ENCODE measurements at regions not wholly inside any gene's neighbourhood (a gene's known extent, or its start where the extent isn't known, plus 50 kb on each side); places are given as distances from the start of the nearest gene placed in this dataset.

GRCh38 chr6:40083141-40083920, 149.1 kb upstream of the MOCS1 start:
- no peaks in the 10 kb centered on the region for H3K4me1 ChIP-seq (ENCODE audit: insufficient read depth, low read length)
- no peaks in the 10 kb centered on the region for H3K27me3 ChIP-seq (ENCODE audit: insufficient read depth, low read length)
- DNase-seq (ENCODE audit: low read depth): no peak
- no peak for FAIRE-seq
- no peaks in the 10 kb centered on the region for H3K9me3 ChIP-seq (ENCODE audit: insufficient read depth, low read depth, low read length)
- H3K27me3 Mint-ChIP-seq (ENCODE audit: low read depth, unreplicated experiment): peaks cover 34% of the 10 kb centered on the region
- H3K4me3 Mint-ChIP-seq (ENCODE audit: unreplicated experiment): no peak overlapping the region
- H3K9ac ChIP-seq (ENCODE audit: low read length): no peak overlapping the region
- no peaks in the 10 kb centered on the region for H3K79me2 ChIP-seq (ENCODE audit: insufficient read depth, low read length)
- no peaks in the 10 kb centered on the region for H4K20me1 ChIP-seq (ENCODE audit: insufficient read depth, low read length)
- no peaks in the 10 kb centered on the region for H3K36me3 Mint-ChIP-seq (ENCODE audit: low read depth, unreplicated experiment)
- H3K36me3 ChIP-seq (ENCODE audit: insufficient read depth, low read length): no peaks in the 10 kb centered on the region
- H3K4me2 ChIP-seq (ENCODE audit: low read length): no peak overlapping the region
- no peak overlapping the region for H3K4me3 ChIP-seq (ENCODE audit: insufficient read depth, low read depth, low read length)
- H2AFZ ChIP-seq (ENCODE audit: low read depth, low read length): no peak overlapping the region
- TF ChIP-seq, protein P1, sequence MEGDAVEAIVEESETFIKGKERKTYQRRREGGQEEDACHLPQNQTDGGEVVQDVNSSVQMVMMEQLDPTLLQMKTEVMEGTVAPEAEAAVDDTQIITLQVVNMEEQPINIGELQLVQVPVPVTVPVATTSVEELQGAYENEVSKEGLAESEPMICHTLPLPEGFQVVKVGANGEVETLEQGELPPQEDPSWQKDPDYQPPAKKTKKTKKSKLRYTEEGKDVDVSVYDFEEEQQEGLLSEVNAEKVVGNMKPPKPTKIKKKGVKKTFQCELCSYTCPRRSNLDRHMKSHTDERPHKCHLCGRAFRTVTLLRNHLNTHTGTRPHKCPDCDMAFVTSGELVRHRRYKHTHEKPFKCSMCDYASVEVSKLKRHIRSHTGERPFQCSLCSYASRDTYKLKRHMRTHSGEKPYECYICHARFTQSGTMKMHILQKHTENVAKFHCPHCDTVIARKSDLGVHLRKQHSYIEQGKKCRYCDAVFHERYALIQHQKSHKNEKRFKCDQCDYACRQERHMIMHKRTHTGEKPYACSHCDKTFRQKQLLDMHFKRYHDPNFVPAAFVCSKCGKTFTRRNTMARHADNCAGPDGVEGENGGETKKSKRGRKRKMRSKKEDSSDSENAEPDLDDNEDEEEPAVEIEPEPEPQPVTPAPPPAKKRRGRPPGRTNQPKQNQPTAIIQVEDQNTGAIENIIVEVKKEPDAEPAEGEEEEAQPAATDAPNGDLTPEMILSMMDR (IDR thresholded peaks at IDR 0.05; ENCODE audit: insufficient read depth, low read depth, low read length): no peak
- TF ChIP-seq EZH2 (IDR thresholded peaks at IDR 0.05; ENCODE audit: insufficient read depth, low read length): no peak
- no peak overlapping the region for H3K27ac ChIP-seq (ENCODE audit: low read depth, low read length)
- H3K27ac Mint-ChIP-seq (ENCODE audit: unreplicated experiment): no peak overlapping the region
- no peaks in the 10 kb centered on the region for H3K4me1 Mint-ChIP-seq (ENCODE audit: low read depth, unreplicated experiment)
- H3K9me3 Mint-ChIP-seq (ENCODE audit: unreplicated experiment): peaks cover 2% of the 10 kb centered on the region

GRCh38 chr6:40082278-40083043, 148.2 kb upstream of the MOCS1 start:
- no peak overlapping the region for H2AFZ ChIP-seq (ENCODE audit: low read depth, low read length)
- no peak overlapping the region for H3K9ac ChIP-seq (ENCODE audit: low read length)
- H3K4me1 Mint-ChIP-seq (ENCODE audit: low read depth, unreplicated experiment): no peaks in the 10 kb centered on the region
- H3K36me3 ChIP-seq (ENCODE audit: insufficient read depth, low read length): no peaks in the 10 kb centered on the region
- H4K20me1 ChIP-seq (ENCODE audit: insufficient read depth, low read length): no peaks in the 10 kb centered on the region
- H3K4me3 ChIP-seq (ENCODE audit: insufficient read depth, low read depth, low read length): no peak overlapping the region
- no peak overlapping the region for H3K4me2 ChIP-seq (ENCODE audit: low read length)
- no peak overlapping the region for H3K27ac ChIP-seq (ENCODE audit: low read depth, low read length)
- no peaks in the 10 kb centered on the region for H3K36me3 Mint-ChIP-seq (ENCODE audit: low read depth, unreplicated experiment)
- no peaks in the 10 kb centered on the region for H3K79me2 ChIP-seq (ENCODE audit: insufficient read depth, low read length)
- DNase-seq (ENCODE audit: low read depth): no peak
- H3K27me3 ChIP-seq (ENCODE audit: insufficient read depth, low read length): no peaks in the 10 kb centered on the region
- no peaks in the 10 kb centered on the region for H3K4me1 ChIP-seq (ENCODE audit: insufficient read depth, low read length)
- H3K27ac Mint-ChIP-seq (ENCODE audit: unreplicated experiment): no peak overlapping the region
- peaks cover 2% of the 10 kb centered on the region for H3K9me3 Mint-ChIP-seq (ENCODE audit: unreplicated experiment)
- H3K4me3 Mint-ChIP-seq (ENCODE audit: unreplicated experiment): no peak overlapping the region
- no peaks in the 10 kb centered on the region for H3K9me3 ChIP-seq (ENCODE audit: insufficient read depth, low read depth, low read length)
- TF ChIP-seq EZH2 (IDR thresholded peaks at IDR 0.05; ENCODE audit: insufficient read depth, low read length): no peak
- TF ChIP-seq, protein P1 (IDR thresholded peaks at IDR 0.05; ENCODE audit: insufficient read depth, low read depth, low read length): no peak
- FAIRE-seq: no peak
- peaks cover 31% of the 10 kb centered on the region for H3K27me3 Mint-ChIP-seq (ENCODE audit: low read depth, unreplicated experiment)

Data from astrocyte (in vitro differentiated cells and primary cell).